ENCODE measurements at regions not wholly inside any gene's neighbourhood (a gene's known extent, or its start where the extent isn't known, plus 50 kb on each side); places are given as distances from the start of the nearest gene placed in this dataset.

GRCh38 chr10:6875269-6875865 lies 295.3 kb upstream of the PRKCQ start:
- TF ChIP-seq CTCF (IDR thresholded peaks at IDR 0.05) (no peak), EZH2 (IDR thresholded peaks at IDR 0.05) (no peak)

Measured in neural progenitor cell (in vitro differentiated cells).